GM21360 (cell line): ENCODE measurements at regions not wholly inside any gene's neighbourhood (a gene's known extent, or its start where the extent isn't known, plus 50 kb on each side); places are given as distances from the start of the nearest gene placed in this dataset.
A peak's percentile ranks its signal among the peaks of the same experiment; 100 is the strongest.
"Not testable (repeated sequence)": the region's sequence is repeated elsewhere in the genome, so short reads cannot be mapped to it uniquely, and the experiment has no call there.

Experiments
- ATAC-seq: cut with Tn5 transposase; IDR thresholded peaks from one replicate; pipeline ENCODE4 v1.9.1; 2021; ENCODE audit warnings: mild to moderate bottlenecking, moderate library complexity; ENCODE audit not compliant: unreplicated experiment

DNA sequence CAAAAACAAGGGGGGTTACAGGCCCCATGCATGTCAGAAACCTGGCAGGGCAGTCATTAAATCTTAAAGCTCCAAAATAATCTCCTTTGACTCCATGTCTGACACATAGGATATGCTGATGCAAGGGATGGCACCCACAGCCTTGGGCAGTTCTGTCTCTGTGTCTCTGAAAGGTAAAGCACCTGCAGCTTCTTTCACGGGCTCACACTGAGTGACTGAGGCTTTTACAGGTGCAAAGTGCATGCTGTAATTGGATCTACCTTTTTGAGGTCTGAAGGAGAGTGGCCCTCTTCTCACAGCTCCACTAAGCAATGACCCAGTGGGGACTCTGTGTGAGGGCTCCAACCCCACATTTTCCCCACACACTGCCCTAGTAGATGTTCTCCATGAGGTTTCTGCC is 1309.0 kb upstream of the B3GALT2 start:
- ATAC-seq: no peak

GRCh38 chr1:194487172-194487571 is 1300.8 kb upstream of the B3GALT2 start:
- no peak for ATAC-seq

GRCh38 chr1:194485432-194485831 is 1299.0 kb upstream of the B3GALT2 start:
- no peak for ATAC-seq

- ATAC-seq: no peak
Observed at GRCh38 chr1:194478731-194479130, 1292.3 kb upstream of the B3GALT2 start.

GRCh38 chr1:194477908-194478307 is 1291.5 kb upstream of the B3GALT2 start:
- peak; percentile 90 for ATAC-seq

- ATAC-seq: no peak
Observed at GRCh38 chr1:194476872-194477271, 1290.5 kb upstream of the B3GALT2 start.

- ATAC-seq: no peak
Observed at GRCh38 chr1:194476351-194476750, 1289.9 kb upstream of the B3GALT2 start.

DNA sequence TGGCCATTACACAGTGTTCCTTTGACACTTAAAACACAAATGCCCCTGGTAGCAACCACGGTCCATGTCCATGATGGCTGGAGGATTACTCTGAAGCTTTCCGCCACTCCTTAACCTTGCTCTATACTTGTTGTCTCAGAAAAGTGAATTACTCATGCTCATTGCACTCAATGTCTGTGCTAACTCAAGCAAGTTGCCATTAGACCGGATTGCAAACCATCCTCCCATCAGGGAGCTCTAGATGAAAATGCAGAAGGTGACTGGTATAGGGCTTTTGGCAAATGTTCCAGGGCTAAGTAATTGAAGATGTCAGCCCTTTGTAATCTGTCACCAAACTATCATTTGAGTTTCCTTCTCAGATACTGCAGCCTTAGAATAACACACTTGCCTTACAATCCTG is 1288.3 kb upstream of the B3GALT2 start:
- no peak for ATAC-seq

DNA sequence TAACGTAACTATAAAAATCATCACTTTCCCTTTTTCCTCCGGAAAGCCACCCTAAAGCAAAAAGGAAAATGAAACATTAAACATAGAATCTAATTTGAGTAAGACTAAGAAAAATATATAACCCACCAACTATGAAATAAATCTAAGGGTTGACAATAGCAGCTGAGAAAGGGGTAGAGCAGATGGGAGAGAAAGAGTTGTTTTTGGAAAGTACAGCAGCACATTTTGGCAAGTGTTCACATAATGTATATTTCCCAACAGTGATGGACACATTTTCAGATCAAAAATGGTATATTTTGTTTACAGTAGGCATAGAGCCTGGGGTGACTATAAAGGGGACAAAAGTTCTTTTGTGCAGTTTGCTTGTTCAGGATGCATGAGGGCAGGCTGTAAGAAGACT is 1287.4 kb upstream of the B3GALT2 start:
- no peak for ATAC-seq

GRCh38 chr1:194469282-194469681 is 1282.9 kb upstream of the B3GALT2 start:
- no peak for ATAC-seq

GRCh38 chr1:194466706-194467105 is 1280.3 kb upstream of the B3GALT2 start:
- ATAC-seq: no peak

DNA sequence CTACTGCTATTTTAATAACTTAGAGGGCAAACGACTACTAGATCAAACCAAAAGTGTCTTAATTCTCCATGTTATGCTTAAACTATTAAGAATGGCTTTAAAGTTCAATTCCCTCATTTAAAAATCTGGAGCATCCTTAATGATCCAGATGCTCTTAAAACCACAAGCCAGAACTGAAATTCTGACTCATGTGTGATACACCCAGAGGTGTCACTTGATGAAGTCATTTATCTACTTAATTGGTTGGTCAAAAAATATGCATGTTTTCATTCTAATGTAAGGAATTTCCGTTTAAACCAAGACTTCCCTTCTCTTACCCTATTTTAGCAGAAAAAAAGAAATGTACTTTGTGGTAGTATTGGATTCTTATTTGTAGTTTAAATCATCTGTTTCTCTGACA is 1261.2 kb upstream of the B3GALT2 start:
- ATAC-seq: no peak

DNA sequence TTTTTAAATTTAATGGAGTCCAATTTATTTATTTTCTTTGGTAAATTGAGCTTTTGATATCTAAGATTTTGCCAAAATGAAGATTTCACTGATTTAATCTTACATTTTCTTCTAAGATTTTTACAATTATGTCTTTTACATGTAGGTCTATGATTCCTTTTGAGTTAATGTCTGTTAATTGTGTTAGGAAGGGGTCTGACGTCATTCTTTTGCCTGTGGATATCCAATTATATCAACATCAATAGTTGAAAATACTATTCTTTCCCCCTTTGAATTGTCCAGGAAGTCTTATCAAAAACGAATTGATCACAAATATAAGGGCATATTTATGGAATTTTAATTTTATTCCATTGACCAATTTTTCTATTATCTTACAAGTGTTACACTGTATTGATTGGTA is 1258.8 kb upstream of the B3GALT2 start:
- ATAC-seq: no peak

DNA sequence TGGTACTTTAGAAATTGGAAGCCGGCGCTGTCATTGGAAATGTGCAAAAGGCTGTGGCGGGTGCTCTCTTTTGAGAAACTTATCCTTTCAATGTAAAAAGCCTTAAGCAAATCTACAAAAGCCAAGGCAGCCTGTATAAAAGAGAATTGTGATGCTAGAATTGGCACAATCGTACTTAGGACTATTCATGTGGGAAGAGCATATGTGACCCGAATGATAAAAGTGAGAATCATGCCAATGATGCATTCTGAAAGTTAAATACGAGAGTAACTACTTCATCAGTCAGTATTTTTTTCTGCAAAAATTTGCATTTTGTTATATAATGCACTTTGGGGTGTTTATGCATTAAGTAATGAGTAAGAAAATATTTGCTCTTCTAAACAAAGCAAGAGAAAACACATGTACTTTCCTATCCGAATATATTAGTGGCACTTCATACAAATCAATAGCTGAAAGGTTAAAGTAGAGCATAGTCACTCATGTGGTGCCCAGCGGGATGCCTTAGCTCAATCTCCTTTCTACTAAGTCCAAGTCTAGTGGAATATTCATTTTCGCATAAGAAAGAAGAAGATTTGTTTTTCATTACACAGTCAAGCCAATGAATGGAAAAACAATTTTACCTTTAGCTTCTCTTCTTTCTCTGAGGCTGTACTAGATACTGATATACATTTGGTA is 1256.6 kb upstream of the B3GALT2 start:
- no peak for ATAC-seq

GRCh38 chr1:194437135-194437534 is 1250.7 kb upstream of the B3GALT2 start:
- ATAC-seq: no peak

GRCh38 chr1:194431121-194431520 is 1244.7 kb upstream of the B3GALT2 start:
- no peak for ATAC-seq

GRCh38 chr1:194420706-194421105 is 1234.3 kb upstream of the B3GALT2 start:
- no peak for ATAC-seq

- ATAC-seq: no peak
Observed at GRCh38 chr1:194419721-194420120, 1233.3 kb upstream of the B3GALT2 start.

GRCh38 chr1:194410756-194411155 is 1224.3 kb upstream of the B3GALT2 start:
- no peak for ATAC-seq

GRCh38 chr1:194407238-194407637 is 1220.8 kb upstream of the B3GALT2 start:
- not testable (repeated sequence) for ATAC-seq

DNA sequence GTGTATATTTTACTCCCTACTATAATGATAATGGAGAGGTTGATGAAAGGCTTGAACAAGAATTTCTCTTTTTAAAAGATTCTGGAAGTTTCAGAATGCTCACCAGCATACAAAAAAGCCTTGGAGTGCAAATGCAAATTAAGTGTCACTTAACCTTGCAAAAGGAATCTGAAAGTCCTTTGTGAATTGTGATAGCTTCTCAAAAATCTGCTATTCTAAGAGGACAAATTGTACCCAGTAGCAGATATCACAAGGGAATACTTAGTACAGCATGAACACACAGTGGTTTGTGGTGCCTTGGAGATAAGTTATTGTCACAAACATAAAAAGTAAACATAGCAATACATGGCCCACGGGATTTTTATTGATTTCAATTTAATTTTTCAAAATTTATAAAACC is 1208.3 kb upstream of the B3GALT2 start:
- ATAC-seq: no peak

DNA sequence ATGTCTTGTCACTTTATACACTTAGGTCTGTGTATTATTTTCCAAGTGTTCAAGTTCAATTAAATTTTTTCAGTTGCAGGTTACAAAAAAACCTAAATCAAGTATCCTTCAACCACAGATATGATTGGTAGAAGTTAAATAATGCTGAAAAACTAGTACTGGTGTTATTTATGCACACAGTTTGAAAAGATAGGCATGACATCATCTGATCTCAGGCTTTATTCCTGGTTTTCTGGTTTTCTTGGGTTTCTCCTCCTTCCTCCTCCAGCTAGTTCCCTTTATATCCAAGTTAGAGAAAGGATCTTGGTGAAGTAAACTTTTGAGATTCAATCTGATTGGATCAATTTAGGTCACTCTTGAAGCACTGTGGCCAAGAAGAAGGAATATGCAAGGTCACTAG is 1201.1 kb upstream of the B3GALT2 start:
- no peak for ATAC-seq

- ATAC-seq: no peak
Observed at GRCh38 chr1:194378517-194378916, 1192.1 kb upstream of the B3GALT2 start.
